IMR-90 (cell line): ENCODE measurements at regions not wholly inside any gene's neighbourhood (a gene's known extent, or its start where the extent isn't known, plus 50 kb on each side); places are given as distances from the start of the nearest gene placed in this dataset.
"Not testable (repeated sequence)": the region's sequence is repeated elsewhere in the genome, so short reads cannot be mapped to it uniquely, and the experiment has no call there.

Source experiments
- ATAC-seq: fragments of 200-7000 bp; cut with Tn5 transposase; 2 replicates; pipeline ENCODE4 v1.9.1; 2020; ENCODE audit warnings: low read depth, mild to moderate bottlenecking, moderate library complexity
- BruUV-seq: library from RNA; stranded (reverse); fragments of 400-500 nt; replicated peaks from 2 replicates; lab custom pipeline; 2021; lab: Mats Ljungman, UMichigan
- CTCF ChIA-PET: fragments of 300-600 bp; formaldehyde crosslinking; extraction: SDS; loops from one replicate; lab custom pipeline; 2021; ENCODE audit warnings: antibody characterized with exemption; lab: Yijun Ruan, JAX
- POLR2A ChIA-PET: fragments of 300-600 bp; sonication (Branson Sonifier 250); formaldehyde crosslinking; loops from one replicate; lab custom pipeline; 2022; ENCODE audit warnings: antibody characterized with exemption; ENCODE audit not compliant: unreplicated experiment; lab: Charles Lee
- DNase-seq: peaks from one replicate; pipeline ENCODE4 v3.0.0; 2013
- H2AFZ ChIP-seq: replicated peaks from 2 replicates; pipeline ENCODE3; 2013; ENCODE audit warnings: low read length, mild to moderate bottlenecking; ENCODE audit not compliant: poor library complexity
- H2AK5ac ChIP-seq: 2 replicates; pipeline ENCODE4 v1.6.1; 2013; ENCODE audit warnings: low read depth, low read length, inconsistent platforms
- H2AK9ac ChIP-seq: replicated peaks from 2 replicates; pipeline ENCODE3; 2013; ENCODE audit warnings: mild to moderate bottlenecking, low read depth, low read length, moderate library complexity; ENCODE audit not compliant: poor library complexity
- H2BK120ac ChIP-seq: 2 replicates; pipeline ENCODE4 v1.6.1; 2013; ENCODE audit warnings: low read depth, low read length, inconsistent platforms
- H2BK15ac ChIP-seq: 3 replicates; pipeline ENCODE4 v1.6.1; 2013; ENCODE audit warnings: low read depth, low read length, inconsistent platforms
- H2BK20ac ChIP-seq: 2 replicates; pipeline ENCODE4 v1.6.1; 2013; ENCODE audit warnings: low read depth, mild to moderate bottlenecking, inconsistent platforms, low read length, moderate library complexity
- H2BK5ac ChIP-seq: 2 replicates; pipeline ENCODE4 v1.6.1; 2013; ENCODE audit warnings: mild to moderate bottlenecking, low read depth, low read length, inconsistent platforms; ENCODE audit not compliant: poor library complexity, severe bottlenecking
- H3K14ac ChIP-seq: replicated peaks from 2 replicates; pipeline ENCODE4 v1.6.1; 2013; ENCODE audit warnings: low read depth, low read length, inconsistent platforms
- H3K18ac ChIP-seq: 2 replicates; pipeline ENCODE4 v1.6.1; 2013; ENCODE audit warnings: low read depth, low read length, control low read depth
- H3K23ac ChIP-seq: 2 replicates; pipeline ENCODE4 v1.6.1; 2013; ENCODE audit warnings: low read depth, low read length, inconsistent platforms
- H3K27ac ChIP-seq: 2 replicates; pipeline ENCODE4 v1.5.1; 2013; ENCODE audit warnings: mild to moderate bottlenecking, control low read depth, low read length; ENCODE audit not compliant: insufficient read depth
- H3K27me3 ChIP-seq: 2 replicates; pipeline ENCODE4 v1.6.1; 2013; ENCODE audit warnings: low read length; ENCODE audit not compliant: control insufficient read depth, insufficient read depth
- H3K36me3 ChIP-seq: 2 replicates; pipeline ENCODE4 v1.6.1; 2013; ENCODE audit warnings: low read length, mixed read lengths; ENCODE audit not compliant: control insufficient read depth, insufficient read depth
- H3K4ac ChIP-seq: 2 replicates; pipeline ENCODE4 v1.6.1; 2013; ENCODE audit warnings: low read depth, low read length, inconsistent platforms
- H3K4me1 ChIP-seq: 2 replicates; pipeline ENCODE4 v1.6.1; 2013; ENCODE audit warnings: low read length, mixed read lengths; ENCODE audit not compliant: control insufficient read depth, insufficient read depth
- H3K4me2 ChIP-seq: 2 replicates; pipeline ENCODE4 v1.6.1; 2013; ENCODE audit warnings: low read depth, mild to moderate bottlenecking, control low read depth, low read length, moderate library complexity
- H3K4me3 ChIP-seq: 2 replicates; pipeline ENCODE4 v1.5.1; 2013; ENCODE audit warnings: low read depth, mild to moderate bottlenecking, control low read depth, low read length, moderate library complexity; ENCODE audit not compliant: insufficient read depth
- H3K56ac ChIP-seq: 2 replicates; pipeline ENCODE4 v1.6.1; 2013; ENCODE audit warnings: low read length, inconsistent platforms; ENCODE audit not compliant: insufficient read depth; ENCODE audit errors: extremely low read depth
- H3K79me1 ChIP-seq, 2 experiments: 2 replicates each; pipeline ENCODE4 v1.6.1; 2013; ENCODE audit warnings: low read length in 2 of 2, inconsistent platforms in 1 of 2, low read depth in 1 of 2
- H3K9ac ChIP-seq: 2 replicates; pipeline ENCODE4 v1.6.1; 2013; ENCODE audit warnings: low read depth, low read length, control low read depth
- H3K9me1 ChIP-seq: 2 replicates; pipeline ENCODE4 v1.6.1; 2013; ENCODE audit warnings: low read length, inconsistent platforms; ENCODE audit not compliant: insufficient read depth
- H3K9me3 ChIP-seq: 2 replicates; pipeline ENCODE4 v1.6.1; 2013; ENCODE audit warnings: low read length; ENCODE audit not compliant: control insufficient read depth, insufficient read depth
- H4K20me1 ChIP-seq: 2 replicates; pipeline ENCODE4 v1.6.1; 2013; ENCODE audit warnings: low read length, inconsistent platforms; ENCODE audit not compliant: insufficient read depth
- H4K5ac ChIP-seq: 2 replicates; pipeline ENCODE4 v1.6.1; 2013; ENCODE audit warnings: mild to moderate bottlenecking, low read depth, low read length, control low read depth
- H4K8ac ChIP-seq, 2 experiments: 2 replicates each; pipeline ENCODE4 v1.6.1; 2013; ENCODE audit warnings: low read depth in 2 of 2, low read length in 2 of 2, control low read depth in 1 of 2, inconsistent platforms in 1 of 2
- H4K91ac ChIP-seq: 2 replicates; pipeline ENCODE4 v1.6.1; 2013; ENCODE audit warnings: low read depth, low read length, inconsistent platforms; ENCODE audit not compliant: insufficient read depth
- WGBS, 2 experiments: methylation state at CpG; one replicate each; pipeline versions ENCODE4 v1.1.5 to v1.1.7; 2013; ENCODE audit warnings: missing lambda C conversion rate in 2 of 2; ENCODE audit not compliant: insufficient read length in 1 of 2; ENCODE audit errors: extremely low coverage in 2 of 2; 5-methylcytosine and 5-hydroxymethylcytosine counted together
- dilution Hi-C: fragments of 300-500 bp; cut with HindIII; formaldehyde crosslinking; loops from one replicate; pipeline ENCODE4 v1.14.3; 2018; ENCODE audit warnings: low sequenced_read_pairs; ENCODE audit not compliant: unreplicated experiment
- in situ Hi-C: fragments of 300-500 bp; cut with MboI; formaldehyde crosslinking; loops from 3 replicates; pipeline ENCODE4 v1.14.3; 2019; ENCODE audit warnings: low sequenced_read_pairs, inconsistent platforms, mixed read lengths
- intact Hi-C: fragments of 100-400 bp; cut with micrococcal nuclease; formaldehyde crosslinking; loops from 2 replicates; pipeline ENCODE4 v1.10.0; 2022

- H4K20me1 ChIP-seq, H3K56ac ChIP-seq, H3K4me1 ChIP-seq, H3K36me3 ChIP-seq, H2BK5ac ChIP-seq, H2AK5ac ChIP-seq, BruUV-seq, H3K14ac ChIP-seq, in situ Hi-C loops, H2AK9ac ChIP-seq, H4K91ac ChIP-seq, CTCF ChIA-PET, H2BK15ac ChIP-seq, H3K23ac ChIP-seq, DNase-seq, H3K79me1 ChIP-seq, H3K27ac ChIP-seq, H3K9me1 ChIP-seq, H3K4me2 ChIP-seq, H3K18ac ChIP-seq, H3K4me3 ChIP-seq, H3K9ac ChIP-seq, H2AFZ ChIP-seq, H3K27me3 ChIP-seq, intact Hi-C loops, H3K4ac ChIP-seq, H2BK20ac ChIP-seq, H4K5ac ChIP-seq, H2BK120ac ChIP-seq, dilution Hi-C loops, H4K8ac ChIP-seq, H3K9me3 ChIP-seq, ATAC-seq, POLR2A ChIA-PET: not testable (repeated sequence)
- WGBS, 2 experiments = 82% methylated on average over 14 of the region's 43 CpGs; no CpG with 5 or more reads in 1 of the 2 experiments
Measured at GRCh38 chr11:49817705-49818430, 134.3 kb upstream of the OR4C13 start.

- ATAC-seq, in situ Hi-C loops, H3K4me1 ChIP-seq, H2AK9ac ChIP-seq, H3K18ac ChIP-seq, H3K27ac ChIP-seq, BruUV-seq, H4K5ac ChIP-seq, H3K14ac ChIP-seq, DNase-seq, H3K4me3 ChIP-seq, H2BK120ac ChIP-seq, H3K27me3 ChIP-seq, H3K23ac ChIP-seq, H3K36me3 ChIP-seq, H3K9ac ChIP-seq, intact Hi-C loops, H2AFZ ChIP-seq, POLR2A ChIA-PET, H2BK15ac ChIP-seq, H3K79me1 ChIP-seq, dilution Hi-C loops, H3K4me2 ChIP-seq, H4K8ac ChIP-seq, H2BK20ac ChIP-seq, H3K56ac ChIP-seq, H4K91ac ChIP-seq, CTCF ChIA-PET, H2BK5ac ChIP-seq, H4K20me1 ChIP-seq, H2AK5ac ChIP-seq, H3K9me1 ChIP-seq, H3K4ac ChIP-seq: not testable (repeated sequence)
- H3K9me3 ChIP-seq = peaks cover 12% of the 10 kb centered on the region; the same call in 1 of the 2 replicates
- WGBS, 2 experiments = no CpG with 5 or more reads among the region's 6 CpGs
Measured at GRCh38 chr11:49823188-49823587, 129.0 kb upstream of the OR4C13 start.
